GM23338 (cell line): ENCODE measurements at regions not wholly inside any gene's neighbourhood (a gene's known extent, or its start where the extent isn't known, plus 50 kb on each side); places are given as distances from the start of the nearest gene placed in this dataset.

Source experiments
- EZH2 ChIP-seq: fragments of 200-600 bp; sonication (generic); IDR thresholded peaks from one replicate; pipeline ENCODE4 v1.8.0; 2017; ENCODE audit warnings: antibody characterized with exemption, mild to moderate bottlenecking, low read depth; ENCODE audit not compliant: unreplicated experiment
- EZH2phosphoT487 ChIP-seq: fragments of 200-600 bp; sonication (generic); IDR thresholded peaks from one replicate; pipeline ENCODE4 v1.8.1; 2018; ENCODE audit warnings: antibody characterized with exemption; ENCODE audit not compliant: unreplicated experiment
- JUNB ChIP-seq: IDR thresholded peaks from one replicate; pipeline ENCODE4 v1.6.1; 2016; ENCODE audit warnings: antibody characterized with exemption; ENCODE audit not compliant: unreplicated experiment
- NANOG ChIP-seq: IDR thresholded peaks from 2 replicates; pipeline ENCODE4 v1.6.1; 2016; ENCODE audit warnings: antibody characterized with exemption, borderline replicate concordance
- POLR2AphosphoS5 ChIP-seq: IDR thresholded peaks from 2 replicates; pipeline ENCODE4 v1.6.1; 2016; ENCODE audit warnings: antibody characterized with exemption, low read depth
- ZNF114 ChIP-seq: fragments of 250-450 bp; sonication (Bioruptor Pico); IDR thresholded peaks from 2 replicates; pipeline ENCODE4 v1.5.0; 2020; ENCODE audit warnings: mild to moderate bottlenecking, moderate library complexity
- TF ChIP-seq, protein P1 (sequence below), 2 experiments: fragments of 200-600 bp in 1 of 2; sonication (generic) in 1 of 2; conservative IDR thresholded peaks; 2 replicates each; pipeline versions ENCODE4 v1.5.1 to v1.6.1; 2016 to 2017; ENCODE audit warnings: antibody characterized with exemption in 2 of 2, low read depth in 2 of 2, mild to moderate bottlenecking in 2 of 2, moderate library complexity in 1 of 2
- TF ChIP-seq, protein P2 (sequence below): IDR thresholded peaks from one replicate; pipeline ENCODE4 v1.6.1; 2018; ENCODE audit warnings: antibody characterized with exemption; ENCODE audit not compliant: unreplicated experiment

DNA sequence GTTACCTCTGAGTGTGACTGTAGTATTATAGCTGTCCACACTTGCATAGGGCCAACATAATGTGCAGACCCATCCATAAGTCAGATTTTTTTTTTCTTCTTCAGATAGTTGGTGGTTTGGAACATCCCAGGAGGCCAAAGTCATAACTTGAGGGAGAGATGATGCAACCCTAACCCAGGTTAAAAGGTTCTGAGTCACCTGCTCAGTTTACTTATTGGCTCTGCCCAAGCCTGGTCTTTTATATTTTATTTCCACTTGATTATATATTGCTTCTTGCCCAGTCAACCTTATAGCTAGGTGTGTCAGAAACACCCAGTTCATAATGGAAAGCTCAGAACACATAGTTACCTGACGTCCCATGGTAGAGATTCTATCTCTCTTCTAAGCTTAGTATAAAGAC, 113.1 kb upstream of the PCSK1 start:
- TF ChIP-seq, protein P1, sequence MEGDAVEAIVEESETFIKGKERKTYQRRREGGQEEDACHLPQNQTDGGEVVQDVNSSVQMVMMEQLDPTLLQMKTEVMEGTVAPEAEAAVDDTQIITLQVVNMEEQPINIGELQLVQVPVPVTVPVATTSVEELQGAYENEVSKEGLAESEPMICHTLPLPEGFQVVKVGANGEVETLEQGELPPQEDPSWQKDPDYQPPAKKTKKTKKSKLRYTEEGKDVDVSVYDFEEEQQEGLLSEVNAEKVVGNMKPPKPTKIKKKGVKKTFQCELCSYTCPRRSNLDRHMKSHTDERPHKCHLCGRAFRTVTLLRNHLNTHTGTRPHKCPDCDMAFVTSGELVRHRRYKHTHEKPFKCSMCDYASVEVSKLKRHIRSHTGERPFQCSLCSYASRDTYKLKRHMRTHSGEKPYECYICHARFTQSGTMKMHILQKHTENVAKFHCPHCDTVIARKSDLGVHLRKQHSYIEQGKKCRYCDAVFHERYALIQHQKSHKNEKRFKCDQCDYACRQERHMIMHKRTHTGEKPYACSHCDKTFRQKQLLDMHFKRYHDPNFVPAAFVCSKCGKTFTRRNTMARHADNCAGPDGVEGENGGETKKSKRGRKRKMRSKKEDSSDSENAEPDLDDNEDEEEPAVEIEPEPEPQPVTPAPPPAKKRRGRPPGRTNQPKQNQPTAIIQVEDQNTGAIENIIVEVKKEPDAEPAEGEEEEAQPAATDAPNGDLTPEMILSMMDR (conservative IDR thresholded peaks at IDR 0.05; ENCODE audit: low read depth in 2 of 2): no peak
- no peak for TF ChIP-seq POLR2AphosphoS5
- no peak for TF ChIP-seq ZNF114 (CRISPR knock-in tag)
- no peak for TF ChIP-seq EZH2
- no peak for TF ChIP-seq JUNB
- TF ChIP-seq NANOG: no peak
- TF ChIP-seq, protein P2, sequence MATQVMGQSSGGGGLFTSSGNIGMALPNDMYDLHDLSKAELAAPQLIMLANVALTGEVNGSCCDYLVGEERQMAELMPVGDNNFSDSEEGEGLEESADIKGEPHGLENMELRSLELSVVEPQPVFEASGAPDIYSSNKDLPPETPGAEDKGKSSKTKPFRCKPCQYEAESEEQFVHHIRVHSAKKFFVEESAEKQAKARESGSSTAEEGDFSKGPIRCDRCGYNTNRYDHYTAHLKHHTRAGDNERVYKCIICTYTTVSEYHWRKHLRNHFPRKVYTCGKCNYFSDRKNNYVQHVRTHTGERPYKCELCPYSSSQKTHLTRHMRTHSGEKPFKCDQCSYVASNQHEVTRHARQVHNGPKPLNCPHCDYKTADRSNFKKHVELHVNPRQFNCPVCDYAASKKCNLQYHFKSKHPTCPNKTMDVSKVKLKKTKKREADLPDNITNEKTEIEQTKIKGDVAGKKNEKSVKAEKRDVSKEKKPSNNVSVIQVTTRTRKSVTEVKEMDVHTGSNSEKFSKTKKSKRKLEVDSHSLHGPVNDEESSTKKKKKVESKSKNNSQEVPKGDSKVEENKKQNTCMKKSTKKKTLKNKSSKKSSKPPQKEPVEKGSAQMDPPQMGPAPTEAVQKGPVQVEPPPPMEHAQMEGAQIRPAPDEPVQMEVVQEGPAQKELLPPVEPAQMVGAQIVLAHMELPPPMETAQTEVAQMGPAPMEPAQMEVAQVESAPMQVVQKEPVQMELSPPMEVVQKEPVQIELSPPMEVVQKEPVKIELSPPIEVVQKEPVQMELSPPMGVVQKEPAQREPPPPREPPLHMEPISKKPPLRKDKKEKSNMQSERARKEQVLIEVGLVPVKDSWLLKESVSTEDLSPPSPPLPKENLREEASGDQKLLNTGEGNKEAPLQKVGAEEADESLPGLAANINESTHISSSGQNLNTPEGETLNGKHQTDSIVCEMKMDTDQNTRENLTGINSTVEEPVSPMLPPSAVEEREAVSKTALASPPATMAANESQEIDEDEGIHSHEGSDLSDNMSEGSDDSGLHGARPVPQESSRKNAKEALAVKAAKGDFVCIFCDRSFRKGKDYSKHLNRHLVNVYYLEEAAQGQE: no peak
- TF ChIP-seq EZH2phosphoT487: no peak
